LNCAP (cell line): ENCODE measurements at regions not wholly inside any gene's neighbourhood (a gene's known extent, or its start where the extent isn't known, plus 50 kb on each side); places are given as distances from the start of the nearest gene placed in this dataset.

Experiments used
- TF ChIP-seq, protein P1 (sequence below): fragments of 450-650 bp; IDR thresholded peaks from 2 replicates; pipeline ENCODE4 v1.5.1; 2017; ENCODE audit warnings: mild to moderate bottlenecking

DNA sequence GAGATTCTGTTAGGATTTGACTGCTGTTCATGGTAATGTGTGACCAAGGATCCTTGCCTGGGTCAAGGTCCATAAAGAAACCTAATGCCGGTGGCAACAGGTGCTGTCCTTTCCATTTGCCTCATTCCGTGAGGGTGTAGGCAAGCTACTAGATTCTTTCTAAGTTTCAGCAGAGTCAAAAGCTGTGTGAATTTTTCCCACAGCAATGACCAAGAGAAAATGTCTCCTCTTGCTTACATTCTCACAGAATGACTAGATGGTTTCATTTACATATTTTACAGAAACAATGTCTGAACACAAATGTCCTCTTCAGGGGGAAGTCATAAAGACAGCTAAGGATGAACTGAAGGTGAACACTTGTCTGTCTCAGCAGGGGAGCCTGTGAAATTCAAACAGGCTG, 75.3 kb upstream of the SV2C start:
- TF ChIP-seq, protein P1, sequence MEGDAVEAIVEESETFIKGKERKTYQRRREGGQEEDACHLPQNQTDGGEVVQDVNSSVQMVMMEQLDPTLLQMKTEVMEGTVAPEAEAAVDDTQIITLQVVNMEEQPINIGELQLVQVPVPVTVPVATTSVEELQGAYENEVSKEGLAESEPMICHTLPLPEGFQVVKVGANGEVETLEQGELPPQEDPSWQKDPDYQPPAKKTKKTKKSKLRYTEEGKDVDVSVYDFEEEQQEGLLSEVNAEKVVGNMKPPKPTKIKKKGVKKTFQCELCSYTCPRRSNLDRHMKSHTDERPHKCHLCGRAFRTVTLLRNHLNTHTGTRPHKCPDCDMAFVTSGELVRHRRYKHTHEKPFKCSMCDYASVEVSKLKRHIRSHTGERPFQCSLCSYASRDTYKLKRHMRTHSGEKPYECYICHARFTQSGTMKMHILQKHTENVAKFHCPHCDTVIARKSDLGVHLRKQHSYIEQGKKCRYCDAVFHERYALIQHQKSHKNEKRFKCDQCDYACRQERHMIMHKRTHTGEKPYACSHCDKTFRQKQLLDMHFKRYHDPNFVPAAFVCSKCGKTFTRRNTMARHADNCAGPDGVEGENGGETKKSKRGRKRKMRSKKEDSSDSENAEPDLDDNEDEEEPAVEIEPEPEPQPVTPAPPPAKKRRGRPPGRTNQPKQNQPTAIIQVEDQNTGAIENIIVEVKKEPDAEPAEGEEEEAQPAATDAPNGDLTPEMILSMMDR = no peak

DNA sequence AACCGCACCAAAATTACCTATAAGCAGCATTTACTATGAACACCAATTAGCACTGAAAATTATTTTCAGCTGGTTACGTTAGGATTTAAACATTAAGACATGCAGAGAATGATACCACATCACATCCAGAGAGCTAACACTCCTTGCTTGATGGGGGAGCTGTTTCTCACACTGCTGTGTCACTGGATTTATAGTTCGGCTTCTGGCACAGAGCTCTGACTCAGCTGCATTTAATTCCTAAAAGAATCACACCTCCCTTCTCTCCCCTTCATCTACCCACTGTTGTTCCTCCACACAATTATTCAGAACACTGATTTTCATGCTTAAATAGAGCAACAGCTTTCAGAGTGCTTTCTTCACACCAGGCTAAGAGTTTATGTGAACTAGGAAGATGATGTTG, 82.6 kb upstream of the SV2C start:
- TF ChIP-seq, protein P1 = no peak

DNA sequence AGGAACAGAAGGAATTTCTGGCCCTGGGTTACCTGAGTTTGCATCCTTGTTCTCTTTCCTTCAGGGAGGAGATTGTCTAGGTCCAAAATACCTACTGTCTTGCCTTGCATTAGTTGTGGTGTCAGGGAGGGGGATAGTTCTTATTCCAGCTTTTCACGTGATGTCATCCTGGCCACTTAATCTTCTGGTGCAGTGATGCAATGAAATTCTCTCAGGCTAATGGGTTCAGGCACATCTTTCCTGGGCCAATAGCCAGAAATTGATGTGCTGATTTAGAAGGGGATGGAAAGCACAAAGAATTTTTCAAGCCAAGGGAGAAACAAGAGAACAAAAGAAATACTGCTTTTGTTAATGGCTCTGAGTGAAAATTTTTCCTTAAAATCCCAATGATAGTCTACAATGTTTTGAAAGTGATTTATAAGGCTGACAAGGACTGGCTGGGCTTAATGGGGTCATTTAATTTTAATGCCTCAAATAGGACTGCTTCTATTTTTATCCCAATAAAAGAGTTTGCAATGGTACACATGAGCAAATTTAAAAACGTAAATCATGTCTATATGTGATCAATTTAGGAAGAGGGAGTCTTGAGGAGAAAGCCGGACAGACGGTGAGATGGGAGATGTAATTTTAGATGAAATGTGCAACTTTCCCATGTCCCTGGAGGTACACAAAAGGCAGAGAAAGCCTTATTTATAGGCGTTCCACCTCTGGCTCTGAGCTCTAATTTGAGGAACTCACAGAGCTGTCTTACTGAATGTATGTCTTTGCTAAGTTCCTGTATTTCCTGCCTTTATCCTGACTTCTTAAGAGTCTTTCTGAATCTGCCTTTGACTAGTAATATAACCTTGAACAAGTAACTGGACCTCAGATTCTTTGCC, 89.3 kb upstream of the SV2C start:
- TF ChIP-seq, protein P1 = no peak

DNA sequence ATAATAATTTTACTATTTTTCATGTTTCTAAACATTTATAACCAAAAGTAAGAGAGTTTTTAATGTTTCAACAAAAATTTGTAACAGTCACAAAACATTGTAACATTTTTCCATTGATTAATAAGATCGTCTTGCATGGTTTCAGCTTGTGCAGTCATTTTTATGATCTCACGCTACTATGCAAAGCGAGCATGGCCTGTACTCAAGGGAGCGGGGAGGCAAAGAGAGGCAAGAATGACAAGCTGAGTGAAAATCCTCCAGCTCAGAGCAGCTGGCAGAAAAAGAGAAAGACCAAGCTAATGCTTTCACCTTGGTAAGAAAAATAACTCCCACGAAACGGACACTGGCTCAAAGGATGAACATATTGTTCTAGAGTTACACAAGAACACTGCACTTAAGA, 90.0 kb upstream of the SV2C start:
- TF ChIP-seq, protein P1 = no peak

DNA sequence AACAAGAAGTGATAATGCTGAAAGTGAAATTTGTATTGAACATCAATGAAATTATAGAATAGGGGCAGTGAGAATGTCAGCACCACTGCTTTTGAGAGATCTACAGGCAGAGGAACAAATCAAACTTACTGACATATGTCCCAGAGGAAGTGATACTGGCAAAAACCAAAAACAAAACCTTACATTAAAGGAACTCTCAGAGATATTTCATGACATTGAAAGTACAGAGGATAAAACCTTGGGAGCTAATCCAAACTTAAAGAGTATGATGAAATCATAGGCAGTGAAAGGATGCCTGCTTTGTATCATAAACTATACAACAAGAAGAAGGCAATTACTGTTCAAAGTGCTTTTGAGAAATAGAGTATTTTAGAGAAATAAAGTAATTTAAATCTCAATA, 90.4 kb upstream of the SV2C start:
- TF ChIP-seq, protein P1 = no peak

DNA sequence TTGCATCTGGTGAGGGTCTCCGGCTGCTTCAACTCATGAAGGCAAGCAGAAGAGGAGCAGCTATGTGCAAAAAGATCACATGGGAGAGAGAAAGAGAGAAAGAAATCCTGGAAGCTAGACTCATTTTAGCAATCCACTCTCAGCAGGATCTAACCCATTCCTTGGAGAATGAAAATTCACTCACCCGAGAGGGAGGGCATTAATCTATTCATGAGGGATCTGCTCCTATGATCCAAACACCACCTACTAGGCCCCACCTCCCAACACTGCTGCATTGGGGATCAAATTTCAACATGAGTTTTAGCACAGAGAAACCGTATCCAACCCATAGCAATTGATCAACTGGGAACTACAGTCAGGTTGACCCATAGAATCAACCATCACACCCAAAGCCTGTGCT, 98.1 kb upstream of the SV2C start:
- TF ChIP-seq, protein P1 = no peak

DNA sequence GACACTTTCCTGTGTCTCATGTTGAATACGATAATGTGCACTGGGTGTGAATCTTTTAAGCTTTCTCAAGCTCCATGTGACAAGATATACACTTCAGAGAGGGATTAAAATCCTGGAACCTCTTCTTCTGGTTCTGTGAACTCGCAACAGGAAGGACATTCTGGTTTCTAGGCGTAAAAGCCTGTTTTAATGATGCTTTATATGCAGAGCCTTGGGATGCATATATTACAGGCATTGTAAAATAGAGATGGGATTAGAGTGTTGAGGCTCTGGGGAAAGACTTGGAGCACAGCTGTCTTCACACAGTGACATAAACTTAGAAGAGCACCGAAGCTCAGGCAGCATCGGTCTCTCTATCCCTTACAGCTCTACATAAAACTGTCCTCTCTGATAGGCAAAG, 107.7 kb upstream of the SV2C start:
- TF ChIP-seq, protein P1 = no peak
